ENCODE measurements at regions not wholly inside any gene's neighbourhood (a gene's known extent, or its start where the extent isn't known, plus 50 kb on each side); places are given as distances from the start of the nearest gene placed in this dataset.

- no peaks in the 10 kb centered on the region for H3K9me3 Mint-ChIP-seq
- H3K4me1 Mint-ChIP-seq: peaks cover 6% of the 10 kb centered on the region
- TF ChIP-seq CTCF (IDR thresholded peaks at IDR 0.05; ENCODE audit: unreplicated experiment): no peak
- H3K27ac Mint-ChIP-seq: no peak overlapping the region
- H3K27me3 Mint-ChIP-seq (ENCODE audit: low read depth): peaks cover 5% of the 10 kb centered on the region
- no peak overlapping the region for H3K4me3 Mint-ChIP-seq
- DNase-seq (ENCODE audit: low spot score in 2 of 2, unreplicated experiment in 2 of 2): no peak
- no peaks in the 10 kb centered on the region for H3K36me3 Mint-ChIP-seq
Observed at GRCh38 chr6:15827496-15828255, 164.8 kb upstream of the DTNBP1 start.

DNA sequence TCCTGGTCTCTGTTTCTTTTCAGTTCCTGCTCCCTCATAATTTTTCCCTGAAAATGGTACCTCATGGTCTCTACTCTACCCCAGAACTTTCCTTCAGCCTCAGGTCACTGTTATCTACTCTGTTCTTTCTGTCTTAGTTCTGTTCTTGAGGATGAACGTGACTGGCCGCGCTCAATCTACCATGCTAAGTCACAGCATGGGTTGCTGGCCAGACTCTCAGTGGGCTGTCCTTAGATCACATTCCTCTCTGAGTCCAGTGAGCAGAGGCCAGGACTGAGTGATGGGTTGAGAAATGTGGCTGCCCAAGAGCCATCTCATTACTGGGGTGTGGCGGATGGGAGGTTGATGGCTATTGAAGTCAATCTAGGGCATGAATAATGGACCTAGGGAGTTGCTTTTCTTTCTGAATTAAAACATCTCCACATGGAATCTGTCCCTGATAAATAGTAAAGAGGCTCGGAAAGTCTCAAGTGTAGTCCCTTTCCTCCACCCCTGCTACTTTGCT, 164.0 kb upstream of the DTNBP1 start:
- peaks cover 6% of the 10 kb centered on the region for H3K4me1 Mint-ChIP-seq
- H3K27ac Mint-ChIP-seq: no peak overlapping the region
- TF ChIP-seq CTCF (IDR thresholded peaks at IDR 0.05; ENCODE audit: unreplicated experiment): no peak
- no peaks in the 10 kb centered on the region for H3K9me3 Mint-ChIP-seq
- no peaks in the 10 kb centered on the region for H3K36me3 Mint-ChIP-seq
- H3K4me3 Mint-ChIP-seq: no peak overlapping the region
- DNase-seq (ENCODE audit: low spot score in 2 of 2, unreplicated experiment in 2 of 2): no peak
- H3K27me3 Mint-ChIP-seq (ENCODE audit: low read depth): peaks cover 5% of the 10 kb centered on the region

DNA sequence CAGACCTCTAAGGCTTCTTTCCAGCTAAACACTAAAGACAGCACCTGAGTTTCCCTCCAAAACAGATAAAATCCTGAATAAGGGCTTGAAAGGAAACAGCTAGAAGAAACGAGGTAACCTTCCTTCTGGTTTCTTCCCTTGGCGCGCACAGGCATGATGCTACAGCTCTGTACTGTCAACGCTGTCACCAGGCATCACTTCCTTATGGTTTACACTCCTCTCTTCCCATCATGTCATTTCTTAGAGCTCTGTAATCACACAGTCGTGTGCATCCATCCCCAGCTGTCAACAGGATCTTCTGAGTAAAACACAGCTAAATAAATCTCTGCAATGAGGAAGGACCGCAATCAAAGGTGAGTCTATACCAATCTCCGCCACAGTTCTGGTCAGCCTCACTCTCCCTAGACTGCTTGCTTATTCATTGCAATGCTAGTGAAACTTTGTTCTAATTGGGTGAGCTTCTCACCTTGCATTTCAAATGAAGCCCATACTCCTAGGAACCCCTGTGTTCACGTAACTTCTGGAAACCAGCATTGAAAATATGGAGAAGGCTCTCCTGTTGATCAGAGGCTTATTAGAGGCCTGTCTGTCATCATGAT, 162.6 kb upstream of the DTNBP1 start:
- peaks cover 6% of the 10 kb centered on the region for H3K4me1 Mint-ChIP-seq
- H3K4me3 Mint-ChIP-seq: no peak overlapping the region
- no peaks in the 10 kb centered on the region for H3K9me3 Mint-ChIP-seq
- TF ChIP-seq CTCF (IDR thresholded peaks at IDR 0.05; ENCODE audit: unreplicated experiment): no peak
- no peaks in the 10 kb centered on the region for H3K36me3 Mint-ChIP-seq
- H3K27ac Mint-ChIP-seq: no peak overlapping the region
- no peak for DNase-seq (ENCODE audit: low spot score in 2 of 2, unreplicated experiment in 2 of 2)
- peaks cover 4% of the 10 kb centered on the region for H3K27me3 Mint-ChIP-seq (ENCODE audit: low read depth)

GRCh38 chr6:15824811-15825210, 162.0 kb upstream of the DTNBP1 start:
- Mint-ChIP-seq H3K4me1 (peaks cover 6% of the 10 kb centered on the region), H3K36me3 (no peaks in the 10 kb centered on the region), H3K9me3 (no peaks in the 10 kb centered on the region), H3K27ac (no peak overlapping the region), H3K4me3 (no peak overlapping the region), H3K27me3 (ENCODE audit: low read depth) (peaks cover 4% of the 10 kb centered on the region)
- no peak for DNase-seq (ENCODE audit: low spot score in 2 of 2, unreplicated experiment in 2 of 2)
- no peak for TF ChIP-seq CTCF (IDR thresholded peaks at IDR 0.05; ENCODE audit: unreplicated experiment)

GRCh38 chr6:15823838-15824414, 161.1 kb upstream of the DTNBP1 start:
- Mint-ChIP-seq H3K4me3 (no peak overlapping the region), H3K36me3 (no peaks in the 10 kb centered on the region), H3K4me1 (peaks cover 6% of the 10 kb centered on the region), H3K27ac (no peak overlapping the region), H3K9me3 (no peaks in the 10 kb centered on the region), H3K27me3 (ENCODE audit: low read depth) (peaks cover 4% of the 10 kb centered on the region)
- DNase-seq (ENCODE audit: low spot score in 2 of 2, unreplicated experiment in 2 of 2): no peak
- TF ChIP-seq CTCF (IDR thresholded peaks at IDR 0.05; ENCODE audit: unreplicated experiment): no peak
